Endothelial cell of hepatic sinusoid (primary cell): ENCODE measurements at regions not wholly inside any gene's neighbourhood (a gene's known extent, or its start where the extent isn't known, plus 50 kb on each side); places are given as distances from the start of the nearest gene placed in this dataset.

Experiments
- in situ Hi-C: cut with HindIII; loops from 2 replicates; pipeline ENCODE4 v1.10.0; 2017; ENCODE audit warnings: low sequenced_read_pairs

DNA sequence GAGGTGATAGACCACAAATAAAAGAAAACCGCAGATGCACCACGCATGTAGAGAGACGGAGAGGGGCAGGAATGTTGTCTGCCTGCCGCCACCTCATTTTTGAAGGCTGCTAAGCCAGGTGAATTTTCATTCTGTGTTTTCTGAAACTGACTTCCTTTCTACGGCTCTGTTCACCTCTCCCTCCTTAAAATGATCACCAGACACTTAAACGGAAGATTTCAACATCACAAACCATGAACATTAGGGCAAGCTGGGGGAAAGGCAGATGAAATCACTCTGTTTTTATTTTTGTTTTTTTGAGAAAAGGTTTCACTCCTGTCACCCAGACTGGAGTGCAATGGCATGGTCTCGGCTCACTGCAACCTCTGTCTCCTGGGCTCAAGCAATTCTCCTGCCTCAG is 232.4 kb downstream of the MIAT start:
- in situ Hi-C loops = no loop called here

DNA sequence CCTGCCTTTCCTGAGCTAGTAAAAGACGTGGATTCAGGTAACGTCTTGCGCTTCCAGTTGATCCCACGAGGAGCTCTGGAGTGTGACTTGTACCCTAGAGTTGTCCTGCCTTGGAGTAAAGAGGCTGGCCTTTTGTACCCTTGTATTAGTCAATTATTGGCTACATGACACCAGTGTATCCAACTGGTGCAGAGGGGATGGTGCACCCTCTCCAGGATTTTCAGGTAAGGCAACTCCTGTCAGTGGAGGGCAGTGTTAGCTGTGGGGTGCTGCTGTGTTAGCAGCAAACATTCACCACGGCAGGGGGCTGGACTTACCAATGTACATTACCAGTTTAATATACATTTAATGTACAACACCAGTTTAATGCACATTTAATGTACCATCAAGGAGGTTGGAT is 233.5 kb downstream of the MIAT start:
- in situ Hi-C loops = no loop called here

DNA sequence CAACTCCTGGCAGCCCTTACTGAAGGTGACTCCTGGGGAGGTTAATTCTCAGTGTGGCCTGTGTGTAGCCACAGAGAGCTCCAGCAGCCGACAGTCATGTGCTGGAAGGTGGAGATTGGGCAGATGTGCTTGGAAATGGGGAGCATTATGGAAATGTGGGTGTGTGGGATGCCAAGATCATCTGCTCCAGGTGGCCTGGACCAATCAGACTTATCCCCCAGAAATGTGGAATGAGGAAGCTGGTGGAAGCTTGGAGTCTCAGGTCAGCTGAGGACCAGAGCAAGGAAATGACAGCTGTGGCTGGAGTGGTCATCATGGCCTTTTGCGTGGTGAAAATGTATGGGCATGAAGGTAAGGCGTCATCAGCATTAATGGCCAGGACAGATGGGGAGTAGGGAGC is 234.0 kb downstream of the MIAT start:
- in situ Hi-C loops = no loop called here

DNA sequence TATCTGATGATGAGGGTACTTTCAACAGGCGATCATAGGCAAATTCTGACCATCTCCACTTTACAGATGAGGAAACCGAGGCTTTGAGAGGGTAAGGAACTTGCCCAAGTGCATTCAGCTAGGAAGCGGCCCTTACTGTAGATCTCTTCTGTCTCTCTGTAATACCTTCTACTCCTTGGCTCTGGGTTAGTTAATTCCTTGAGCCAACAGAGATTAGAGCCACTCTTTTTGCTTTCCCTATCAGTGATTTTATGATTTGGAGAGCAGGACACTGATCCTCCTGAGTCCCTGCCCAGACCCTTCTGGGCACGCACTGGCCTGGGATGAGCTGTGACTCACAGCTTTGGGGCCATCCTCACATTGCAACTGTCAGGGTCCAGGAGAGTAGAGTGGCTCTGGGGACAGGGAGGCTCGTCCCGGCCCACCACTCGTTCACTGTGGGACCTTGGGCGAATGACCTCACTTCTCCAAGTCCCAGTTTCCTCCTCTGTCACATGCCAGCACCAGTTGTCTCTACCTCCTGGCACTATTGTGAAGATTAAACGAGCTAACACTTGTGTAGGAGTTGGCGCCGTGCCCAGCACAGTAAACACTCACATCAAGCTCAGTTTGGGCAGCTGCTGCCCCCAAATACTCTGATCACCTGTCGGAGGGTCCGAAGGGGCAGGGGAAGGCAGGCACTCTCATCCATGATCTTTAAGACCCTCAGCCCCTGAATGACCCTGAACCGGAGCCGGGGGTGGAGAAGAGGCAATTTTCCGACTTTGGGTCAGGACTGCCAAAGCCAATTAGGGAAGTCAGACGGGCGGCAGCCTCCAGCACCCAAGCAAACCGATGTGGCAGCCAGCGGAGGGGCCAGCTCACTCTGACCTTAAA is 235.0 kb downstream of the MIAT start:
- in situ Hi-C loops = no loop called here

DNA sequence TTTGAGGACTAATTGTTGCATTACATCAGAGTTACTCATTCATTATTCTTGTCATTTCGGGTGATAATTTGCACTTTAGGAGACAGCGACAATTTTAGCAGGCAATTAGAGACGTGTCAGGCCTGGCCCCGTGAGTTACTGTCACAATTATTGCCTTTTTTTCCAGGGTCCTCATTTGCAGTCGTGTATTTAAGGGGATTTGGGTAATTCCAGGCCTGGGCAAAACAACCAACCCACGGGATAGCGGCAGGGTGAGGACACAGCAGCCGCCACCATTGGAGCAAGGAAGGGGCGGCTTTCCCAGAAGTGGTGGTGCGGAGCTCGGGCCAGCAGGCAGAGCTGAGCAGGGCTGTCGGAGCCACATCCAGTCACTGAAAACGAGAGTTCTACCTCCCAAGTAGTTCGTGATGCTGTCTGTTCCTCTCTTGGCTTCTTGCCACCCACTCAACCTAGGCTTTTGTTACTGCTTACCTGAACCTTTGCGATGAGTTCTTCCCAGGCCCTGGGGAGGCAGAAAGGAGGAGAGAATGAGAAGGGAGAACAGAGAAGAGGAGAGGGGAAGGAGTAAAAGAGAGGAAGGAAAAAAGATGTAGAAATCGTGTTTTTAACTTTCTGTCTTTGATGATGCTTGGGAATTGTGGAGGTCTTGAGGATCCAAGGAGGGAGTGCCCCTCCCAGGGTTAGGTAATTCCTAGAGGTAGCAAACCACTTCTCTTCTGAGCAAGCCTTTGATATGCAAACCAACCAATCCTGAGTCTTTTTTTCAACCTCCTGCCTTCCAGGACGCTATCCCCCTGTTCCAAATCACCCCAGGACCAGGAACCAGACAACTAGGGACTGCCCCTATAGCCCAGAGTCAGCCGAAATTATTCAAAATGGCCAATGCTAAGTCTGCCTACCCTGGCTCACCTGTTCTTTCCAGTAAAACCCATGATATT is 236.1 kb downstream of the MIAT start:
- in situ Hi-C loops = no loop called here

DNA sequence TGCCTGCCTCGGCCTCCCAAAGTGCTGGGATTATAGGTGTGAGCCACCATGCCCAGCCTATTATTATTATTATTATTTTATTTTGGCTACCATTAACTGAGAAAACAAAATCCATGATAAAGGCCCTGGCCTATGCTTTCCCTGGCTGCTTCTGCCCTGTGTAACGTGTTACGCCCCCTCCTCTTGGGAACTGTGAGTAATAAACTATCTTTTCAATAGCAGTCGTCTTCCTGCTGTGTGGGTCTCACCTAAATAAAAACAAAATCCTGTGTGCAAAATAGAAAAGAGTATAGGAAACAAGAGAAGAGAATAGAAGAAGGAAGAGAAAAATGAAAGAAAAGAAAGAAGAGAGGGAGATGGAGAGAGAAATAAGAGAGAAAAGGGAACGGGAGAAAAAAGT is 237.0 kb downstream of the MIAT start:
- in situ Hi-C loops = no loop called here

DNA sequence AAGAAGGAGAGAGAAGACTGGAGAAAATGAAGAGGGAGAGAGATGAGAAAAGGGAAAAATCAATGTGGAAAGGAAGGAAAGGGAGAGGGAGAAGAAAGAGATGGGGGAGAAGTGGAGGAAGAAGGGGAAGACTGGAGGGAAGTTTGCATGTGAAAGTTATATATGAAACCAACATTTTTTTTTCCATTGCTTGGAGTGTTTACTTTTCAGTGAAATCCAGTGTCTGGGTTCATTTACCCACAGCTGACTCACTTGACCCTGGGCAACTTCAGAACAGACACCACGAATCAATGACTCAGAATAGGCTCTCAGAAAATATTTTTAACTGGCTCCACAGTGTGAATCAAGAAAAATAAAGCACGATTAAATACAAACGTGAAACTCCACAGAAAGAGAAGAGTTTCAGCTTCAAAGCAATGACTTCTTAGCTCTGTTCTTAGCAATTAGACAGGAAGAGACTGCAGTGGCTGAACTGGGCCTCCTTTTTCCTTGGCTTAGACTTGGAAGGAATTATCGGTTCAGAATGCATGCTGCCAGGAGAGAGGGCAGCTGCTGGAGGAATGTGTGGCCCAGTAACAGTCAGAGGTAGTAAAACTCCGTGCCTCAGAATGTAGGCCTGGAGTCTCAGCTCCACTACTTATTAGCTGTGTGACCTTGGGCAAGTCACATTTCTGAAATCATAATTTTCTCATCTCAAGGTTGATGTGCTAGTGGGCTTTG is 237.5 kb downstream of the MIAT start:
- in situ Hi-C loops = no loop called here

DNA sequence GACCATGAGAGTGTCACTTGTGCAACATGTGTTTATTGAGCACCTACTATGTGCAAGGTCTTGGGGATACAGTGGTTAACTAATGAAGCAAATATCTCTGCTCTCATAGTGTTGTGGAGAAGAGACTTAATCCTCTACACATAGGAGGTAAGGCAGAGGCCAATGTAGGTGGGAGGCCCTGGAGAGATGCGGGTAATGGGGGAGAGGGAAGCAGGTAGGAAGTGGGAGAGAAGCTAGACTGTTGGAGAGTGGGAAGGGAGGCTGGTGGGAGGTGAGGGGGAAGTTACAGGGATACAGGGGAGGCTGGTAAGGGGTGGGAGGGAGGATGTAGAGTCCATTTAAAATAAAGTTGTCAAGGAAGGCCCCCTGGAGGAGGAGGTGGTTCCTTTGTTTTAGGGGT is 240.0 kb downstream of the MIAT start:
- in situ Hi-C loops = no loop called here

DNA sequence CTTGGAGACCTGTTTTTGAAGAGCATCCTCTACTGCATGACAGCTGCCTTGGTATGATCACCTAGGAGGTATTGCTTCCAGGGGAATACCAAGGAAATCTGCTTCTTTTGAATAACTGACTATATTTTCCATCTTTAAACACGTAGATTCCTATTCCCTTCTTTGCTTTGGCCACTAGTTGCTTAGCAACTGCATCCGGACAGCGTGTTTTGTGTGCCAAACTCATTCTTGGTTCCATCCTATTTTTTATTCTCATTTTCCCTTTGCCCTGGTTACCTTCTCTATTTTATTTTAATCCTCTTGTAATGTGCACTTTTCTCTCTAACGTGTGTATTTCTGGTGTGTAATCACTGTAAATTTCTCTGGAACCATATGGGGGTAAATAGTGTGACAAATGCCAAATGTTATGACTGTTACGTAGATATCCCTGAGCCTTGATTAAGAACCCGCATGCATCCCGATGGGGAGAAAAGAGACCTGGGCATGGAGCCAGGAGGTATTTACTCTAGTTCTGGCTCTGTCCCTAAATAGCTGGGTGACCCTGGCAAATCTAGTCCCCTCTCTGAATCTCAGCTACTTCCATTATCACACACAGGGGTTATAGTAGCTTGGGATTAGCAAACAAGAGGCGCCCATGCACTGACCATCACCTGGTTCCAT is 241.7 kb downstream of the MIAT start:
- in situ Hi-C loops = no loop called here

DNA sequence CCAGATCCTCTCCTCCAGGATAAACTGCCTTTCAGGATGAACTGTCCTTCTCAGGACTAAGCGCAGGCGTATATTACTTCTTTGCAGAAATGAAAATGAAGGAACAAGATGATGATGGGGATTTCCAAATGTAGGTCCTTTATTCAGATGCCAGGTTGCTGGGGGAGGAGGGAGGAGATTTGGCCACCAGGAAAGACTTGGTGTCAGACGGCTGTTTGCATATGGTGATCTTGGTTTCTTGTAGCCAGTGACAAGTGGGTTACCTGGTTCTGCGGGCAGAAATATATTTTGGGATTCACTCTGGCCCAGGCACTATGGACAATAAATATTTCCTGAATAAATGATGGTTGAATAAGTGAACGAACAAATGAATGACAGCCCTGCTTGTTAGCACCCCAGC is 243.4 kb downstream of the MIAT start:
- in situ Hi-C loops = no loop called here

DNA sequence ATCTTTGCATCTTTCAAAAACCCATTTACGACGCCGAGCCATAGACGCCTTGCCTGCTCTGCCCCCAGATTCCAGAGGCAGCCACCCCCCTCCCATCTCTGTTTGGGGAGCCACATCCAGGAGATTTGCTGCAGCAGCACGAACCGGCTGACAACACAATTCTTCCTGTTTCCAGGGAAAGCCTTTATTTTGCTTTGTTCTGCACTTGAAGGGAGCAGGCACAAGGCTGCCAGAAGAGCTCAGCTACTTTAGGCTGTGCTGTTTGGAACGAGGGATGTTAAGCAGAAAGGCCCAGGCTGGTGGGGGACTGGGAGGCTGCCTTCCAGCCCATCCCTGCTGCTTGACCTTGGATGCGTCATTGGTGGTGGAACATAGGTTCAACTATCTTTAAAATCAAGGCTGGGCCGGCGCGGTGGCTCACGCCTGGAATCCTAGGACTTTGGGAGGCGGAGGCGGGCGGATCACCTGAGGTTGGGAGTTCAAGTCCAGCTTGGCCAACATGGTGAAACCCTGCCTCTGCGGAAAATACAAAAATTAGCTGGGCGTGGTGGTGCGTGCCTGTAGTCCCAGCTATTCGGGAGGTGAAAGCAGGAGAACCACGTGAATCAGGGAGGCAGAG is 243.9 kb downstream of the MIAT start:
- in situ Hi-C loops = no loop called here

DNA sequence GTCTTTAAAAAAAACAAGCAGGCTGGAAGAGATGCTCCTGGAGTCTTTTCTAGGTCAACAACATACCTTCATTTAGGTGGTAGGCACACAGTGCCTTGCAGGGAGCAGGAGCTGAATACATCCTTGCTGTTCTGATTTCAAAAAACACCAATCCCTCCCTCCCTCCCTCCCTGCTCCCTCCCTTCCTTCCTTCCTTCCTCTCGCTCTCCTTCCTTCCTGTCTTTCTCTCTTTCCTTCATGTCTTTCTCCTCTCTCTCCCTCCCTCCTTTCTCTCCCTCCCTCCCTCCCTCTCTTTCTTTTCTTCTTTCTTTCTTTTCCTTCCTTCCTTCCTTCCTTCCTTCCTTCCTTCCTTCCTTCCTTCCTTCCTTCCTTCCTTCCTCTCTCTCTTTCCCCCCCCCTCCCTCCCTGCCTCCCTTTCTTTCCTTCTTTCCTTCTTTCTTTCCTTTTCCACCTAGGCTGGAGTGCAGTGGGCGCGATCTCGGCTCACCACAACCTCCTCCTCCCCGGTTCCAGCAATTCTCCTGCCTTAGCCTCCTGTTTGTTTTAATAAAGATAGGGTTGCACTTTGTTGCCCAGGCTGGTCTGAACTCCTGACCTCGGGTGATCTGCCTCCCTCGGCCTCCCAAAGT is 245.1 kb downstream of the MIAT start:
- in situ Hi-C loops = no loop called here

DNA sequence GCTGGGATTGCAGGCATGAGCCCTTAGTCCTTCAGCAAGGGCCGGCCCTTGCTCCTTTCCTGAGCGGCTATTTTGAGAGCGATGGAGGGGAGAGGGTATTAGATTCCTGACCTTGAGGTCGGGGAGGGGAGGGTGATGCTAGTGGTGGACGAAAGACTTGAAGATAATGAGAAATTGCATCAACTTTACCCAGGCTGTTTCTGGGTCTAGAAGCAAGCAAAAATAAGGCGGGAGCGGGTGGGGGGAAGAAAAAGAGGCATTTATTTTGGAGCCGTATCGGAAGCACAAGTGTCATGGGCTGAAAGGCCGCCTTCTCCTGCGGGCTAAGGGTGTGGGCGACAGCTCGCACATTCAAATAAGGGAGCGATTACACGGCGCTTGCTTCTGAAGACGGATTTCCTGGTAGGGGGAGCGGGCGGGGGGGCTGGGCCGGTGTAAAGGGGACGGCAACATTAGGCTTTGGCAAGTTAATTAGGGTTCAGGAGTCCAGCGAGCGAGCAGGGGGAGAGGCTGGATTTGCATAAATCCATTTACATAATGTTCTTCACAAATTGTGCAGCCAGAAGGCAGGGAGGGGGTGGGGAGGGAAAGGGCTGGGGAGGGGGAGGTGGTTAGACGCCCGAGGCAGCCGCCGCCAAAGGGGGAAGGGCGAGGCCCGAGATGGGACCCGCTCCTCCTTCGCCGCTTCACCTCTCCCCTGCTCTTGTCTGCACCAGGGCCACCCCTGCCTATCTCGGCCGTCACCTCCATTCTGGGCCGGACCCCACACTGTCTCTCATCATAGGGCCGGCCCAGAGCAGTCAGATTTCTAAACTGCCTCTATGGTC is 245.9 kb downstream of the MIAT start:
- in situ Hi-C loops = no loop called here

DNA sequence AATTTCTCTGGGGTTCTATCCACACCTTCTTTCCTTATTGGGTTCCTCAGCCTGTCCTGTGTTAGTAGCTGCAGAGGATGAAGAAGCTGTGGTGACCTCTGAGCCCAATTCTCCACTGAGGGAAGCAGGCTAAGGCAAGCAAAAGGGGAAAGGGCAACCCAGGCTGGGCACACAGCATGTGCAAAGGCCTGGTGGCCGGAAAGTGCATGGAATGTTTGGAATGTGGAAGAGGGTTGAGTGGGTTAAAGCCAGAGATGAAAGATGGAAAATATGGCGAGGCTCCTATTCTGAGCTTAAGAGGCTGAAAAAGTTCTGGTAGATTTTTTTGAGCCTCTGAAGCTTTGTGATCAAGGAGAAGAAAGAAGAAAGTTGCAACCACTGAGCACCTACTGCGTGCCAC is 247.1 kb downstream of the MIAT start:
- in situ Hi-C loops = no loop called here

DNA sequence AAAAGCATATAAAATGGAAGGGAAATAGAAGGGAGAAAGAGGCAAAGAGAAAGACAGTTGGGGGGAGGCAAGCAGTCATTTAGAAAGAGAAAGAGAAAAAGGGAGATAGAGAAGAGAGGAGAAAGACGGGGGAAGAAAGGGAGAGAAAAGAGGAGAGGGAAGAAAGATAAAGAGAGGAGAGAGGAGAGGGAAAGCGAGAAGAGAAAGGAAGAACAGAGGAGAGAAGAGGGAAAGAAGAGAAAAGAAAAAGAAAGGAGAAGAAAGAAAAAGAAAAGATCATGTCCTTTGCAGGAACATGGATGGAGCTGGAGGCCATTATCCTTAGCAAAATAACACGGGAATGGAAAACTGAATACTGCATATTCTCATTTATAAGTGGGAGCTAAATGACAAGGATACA is 247.7 kb downstream of the MIAT start:
- in situ Hi-C loops = no loop called here

DNA sequence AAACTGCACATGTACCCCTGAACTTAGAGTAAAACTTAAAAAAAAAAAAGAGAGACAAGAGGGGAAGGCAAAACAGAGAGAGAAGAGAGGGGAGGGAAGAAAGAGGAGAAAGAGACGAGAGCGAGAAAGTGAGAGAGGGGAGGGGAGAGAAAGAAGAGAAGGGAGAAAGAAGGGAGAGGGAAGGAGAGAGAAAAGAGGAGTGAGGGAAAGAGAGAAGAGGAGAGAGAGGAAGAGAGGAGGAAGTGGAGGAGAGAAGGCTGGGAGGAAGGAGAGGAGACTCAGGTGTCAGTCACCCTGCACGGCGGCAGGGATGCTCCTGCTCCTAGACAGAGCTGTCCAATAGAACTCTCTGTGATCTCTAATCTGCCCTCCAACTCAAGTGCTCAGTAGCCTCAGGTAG is 248.3 kb downstream of the MIAT start:
- in situ Hi-C loops = no loop called here

DNA sequence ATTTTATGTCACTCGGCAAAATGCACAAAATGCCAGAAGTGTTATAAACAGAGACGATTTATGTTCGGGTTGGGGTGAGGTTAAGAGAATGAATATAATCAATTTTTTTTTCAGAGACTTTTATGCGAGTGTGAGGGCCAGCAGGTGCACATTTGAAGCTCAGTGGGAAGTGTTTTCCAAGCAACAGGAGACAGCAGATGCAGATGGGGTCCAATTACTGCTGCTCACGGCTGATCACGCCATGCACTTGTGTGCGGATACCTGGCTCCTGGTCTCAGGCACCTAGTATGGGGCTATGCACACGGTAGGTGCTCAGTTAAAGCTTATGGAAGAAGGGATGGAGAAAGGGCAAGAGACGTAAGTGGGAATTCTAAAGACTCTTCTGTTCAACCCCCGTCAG is 249.1 kb downstream of the MIAT start:
- in situ Hi-C loops = no loop called here

DNA sequence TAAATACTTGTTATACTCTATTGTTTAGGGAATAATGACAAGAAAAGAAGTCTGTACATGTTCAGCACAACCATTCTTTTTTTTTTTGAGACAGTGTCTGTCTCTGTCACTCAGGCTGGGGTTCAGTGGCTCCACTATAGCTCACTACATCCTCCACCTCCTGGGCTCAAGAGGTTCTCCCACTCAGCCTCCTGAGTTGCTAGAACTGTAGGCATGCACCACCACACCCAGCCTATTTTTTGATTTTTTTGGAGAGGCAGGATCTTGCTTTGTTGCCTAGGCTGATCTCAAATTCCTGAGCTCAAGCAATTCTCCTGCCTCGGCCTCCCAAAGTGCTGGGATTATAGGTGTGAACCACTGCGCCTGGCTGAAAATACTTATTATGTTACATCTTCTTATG is 250.0 kb downstream of the MIAT start:
- in situ Hi-C loops = no loop called here

DNA sequence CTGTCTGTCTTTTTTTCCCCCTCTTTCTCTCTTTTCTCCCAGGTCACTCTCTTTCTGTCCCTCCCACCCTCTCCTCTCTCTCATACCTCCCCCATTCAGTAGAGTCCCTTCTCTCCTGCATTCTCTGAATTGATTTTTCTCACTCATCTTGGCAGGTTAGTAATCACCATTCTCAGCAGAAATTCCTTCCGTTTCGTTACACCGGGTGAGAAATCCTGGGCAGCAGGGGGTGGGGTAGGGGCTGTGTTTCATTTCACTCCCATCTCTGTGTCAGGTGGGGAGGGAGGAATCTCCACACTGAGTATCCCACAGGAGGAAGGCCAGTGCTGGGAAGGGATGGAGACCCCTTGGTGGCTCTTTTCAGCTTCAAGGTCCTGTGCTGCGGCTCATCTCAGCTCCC is 253.5 kb downstream of the MIAT start:
- in situ Hi-C loops = no loop called here
